Heart left ventricle (tissue), 16 donors: ENCODE measurements at regions not wholly inside any gene's neighbourhood (a gene's known extent, or its start where the extent isn't known, plus 50 kb on each side); places are given as distances from the start of the nearest gene placed in this dataset.
A peak's percentile ranks its signal among the peaks of the same experiment; 100 is the strongest.

Source experiments
- ATAC-seq, 4 donors: fragments of 200-7000 bp; cut with Tn5 transposase; one replicate each; pipeline ENCODE4 v1.9.1; 2020 to 2022; ENCODE audit warnings: moderate library complexity in 4 of 4, mild to moderate bottlenecking in 3 of 4, moderate number of reproducible peaks in 1 of 4
- DNase-seq, 5 donors: peaks; one replicate each; pipeline ENCODE4 v3.0.0-alpha.2; 2020
- H3K27ac ChIP-seq, 12 donors: fragments of 200-600 bp; sonication (generic) in 4 of 12; one replicate each; pipeline versions ENCODE4 v1.5.0 to v1.8.0; 2016 to 2022; ENCODE audit warnings: mild to moderate bottlenecking in 2 of 12
- H3K27me3 ChIP-seq, 9 donors: fragments of 200-600 bp; sonication (generic) in 2 of 9; one replicate each; pipeline versions ENCODE4 v1.5.1 to v1.8.0; 2016 to 2022; ENCODE audit warnings: mild to moderate bottlenecking in 3 of 9
- H3K36me3 ChIP-seq, 9 donors: fragments of 200-600 bp; sonication (generic) in 2 of 9; one replicate each; pipeline versions ENCODE4 v1.5.0 to v1.8.0; 2018 to 2022; ENCODE audit warnings: mild to moderate bottlenecking in 2 of 9
- H3K4me1 ChIP-seq, 12 donors: fragments of 200-600 bp; sonication (generic) in 4 of 12; one replicate each; pipeline versions ENCODE4 v1.5.0 to v1.8.0; 2016 to 2022; ENCODE audit warnings: mild to moderate bottlenecking in 3 of 12
- H3K4me3 ChIP-seq, 12 donors: fragments of 200-600 bp; sonication (generic) in 4 of 12; one replicate each; pipeline versions ENCODE4 v1.5.0 to v1.8.0; 2017 to 2022; ENCODE audit warnings: mild to moderate bottlenecking in 9 of 12, moderate library complexity in 4 of 12
- H3K9me3 ChIP-seq, 12 donors: fragments of 200-600 bp; sonication (generic) in 4 of 12; one replicate each; pipeline versions ENCODE4 v1.5.0 to v1.8.0; 2016 to 2022; ENCODE audit warnings: mild to moderate bottlenecking in 1 of 12
- POLR2A ChIP-seq, 2 donors: fragments of 450-650 bp; IDR thresholded peaks; one replicate each; pipeline ENCODE4 v1.6.1; 2017; ENCODE audit warnings: antibody characterized with exemption in 2 of 2, mild to moderate bottlenecking in 2 of 2, moderate library complexity in 2 of 2
- WGBS, 4 donors: extraction: QIAGEN DNeasy Blood & Tissue Kit in 2 of 4; methylation state at CpG; one replicate each; pipeline versions ENCODE4 v1.1.5 to v1.1.7; 2013 to 2018; 5-methylcytosine and 5-hydroxymethylcytosine counted together
- intact Hi-C, 10 donors: fragments of 100-400 bp; cut with DNase I; formaldehyde crosslinking; loops; one replicate each; pipeline versions ENCODE4 v1.11.1 to v1.14.2; 2022
- TF ChIP-seq, protein P1 (sequence below), 12 donors: fragments of 200-600 bp; sonication (generic) in 4 of 12; IDR thresholded peaks; one replicate each; pipeline versions ENCODE4 v1.5.0 to v1.8.0; 2018 to 2022; ENCODE audit warnings: antibody characterized with exemption in 12 of 12, mild to moderate bottlenecking in 5 of 12
- donor health status: ischemic (EF 13 %, LVEDD 7.1; RV severe dilation, severe dysfunction).
- donor health status: healthy with polysubstance abuse.
- donor health status: DM: no; HTN: yes; CAD: no.
- donor health status: DM: no; HTN: no; CAD: no.
- donor health status: ischemic (EF 25% LVEDD 6.9; RV normal size, moderate dysfunction).
- donor health status: ischemic (EF 25% LVEDD 5.7; RV mildly dilated, moderate dysfunction).
- donor health status: healthy.
- donor health status: DM: yes; HTN: yes; CAD: no.
- donor health status: ischemic (EF 35%, LVEDD 5.7; RV mildly dilated, moderate dysfunction).
- donor health status: nonischemic (EF 11% LVEDD 7.7; RV severe dilation, severe dysfunction).
- donor health status: DM: yes; HTN: yes; CAD: no.
- donor health status: PGD.
- donor health status: ischemic (EF 29% LVEDD 5.4; RV normal size, mild dysfunction).
- donor health status: nonischemic (EF 23%, LVEDD 6.1; RV moderate dilation, normal function).

DNA sequence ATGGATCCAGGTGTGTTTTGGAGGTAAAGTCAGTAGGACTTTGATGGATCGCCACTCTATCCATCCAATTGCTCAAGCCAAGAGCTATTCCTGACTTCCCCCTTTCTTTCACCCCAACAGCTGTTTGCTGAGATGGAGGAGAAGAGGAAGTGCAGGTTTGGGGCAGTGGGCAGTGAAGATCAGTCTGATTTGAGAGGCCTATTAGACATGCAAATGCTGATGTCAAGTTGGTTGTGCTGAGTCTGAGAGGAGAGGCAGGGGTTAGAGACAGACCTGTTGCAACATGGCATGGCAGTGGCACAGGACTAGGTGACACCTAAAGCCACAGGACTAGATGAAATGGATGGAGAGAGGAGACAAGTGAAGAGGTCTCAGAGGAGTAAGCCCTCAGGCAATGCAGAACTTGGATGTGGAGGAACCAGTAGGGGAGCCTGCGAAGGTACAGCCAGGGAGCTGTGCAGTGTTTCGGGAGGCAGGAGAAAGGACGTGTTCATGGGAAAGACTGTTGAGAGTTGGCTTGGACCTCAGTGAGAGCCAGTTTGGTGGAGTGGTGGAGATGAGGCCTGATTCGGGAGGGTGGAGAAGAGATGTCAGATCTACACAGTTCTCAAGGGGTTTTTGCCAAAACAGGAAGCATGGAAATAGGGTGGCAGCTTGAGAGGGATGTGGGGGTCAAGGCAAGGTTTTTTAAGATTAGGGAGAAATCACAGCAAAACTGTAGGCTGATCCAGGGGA lies 175.0 kb downstream of the MACROH2A1 start:
- Histone ChIP-seq H3K36me3 (no peaks in the 10 kb centered on the region), H3K9me3 (no peaks in the 10 kb centered on the region), H3K4me1 (peaks cover 0 to 9% (median 0%) of the 10 kb centered on the region in 12 donors), H3K4me3 (no peak overlapping the region), H3K27ac (no peak overlapping the region), H3K27me3 (no peaks in the 10 kb centered on the region)
- DNase-seq (peak in 1 of 5 donors; percentile 10), ATAC-seq (no peak)
- intact Hi-C loops: no loop called here
- TF ChIP-seq POLR2A (IDR thresholded peaks at IDR 0.05): no peak
- TF ChIP-seq, protein P1, sequence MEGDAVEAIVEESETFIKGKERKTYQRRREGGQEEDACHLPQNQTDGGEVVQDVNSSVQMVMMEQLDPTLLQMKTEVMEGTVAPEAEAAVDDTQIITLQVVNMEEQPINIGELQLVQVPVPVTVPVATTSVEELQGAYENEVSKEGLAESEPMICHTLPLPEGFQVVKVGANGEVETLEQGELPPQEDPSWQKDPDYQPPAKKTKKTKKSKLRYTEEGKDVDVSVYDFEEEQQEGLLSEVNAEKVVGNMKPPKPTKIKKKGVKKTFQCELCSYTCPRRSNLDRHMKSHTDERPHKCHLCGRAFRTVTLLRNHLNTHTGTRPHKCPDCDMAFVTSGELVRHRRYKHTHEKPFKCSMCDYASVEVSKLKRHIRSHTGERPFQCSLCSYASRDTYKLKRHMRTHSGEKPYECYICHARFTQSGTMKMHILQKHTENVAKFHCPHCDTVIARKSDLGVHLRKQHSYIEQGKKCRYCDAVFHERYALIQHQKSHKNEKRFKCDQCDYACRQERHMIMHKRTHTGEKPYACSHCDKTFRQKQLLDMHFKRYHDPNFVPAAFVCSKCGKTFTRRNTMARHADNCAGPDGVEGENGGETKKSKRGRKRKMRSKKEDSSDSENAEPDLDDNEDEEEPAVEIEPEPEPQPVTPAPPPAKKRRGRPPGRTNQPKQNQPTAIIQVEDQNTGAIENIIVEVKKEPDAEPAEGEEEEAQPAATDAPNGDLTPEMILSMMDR (IDR thresholded peaks at IDR 0.05): no peak
- WGBS, 4 donors: 69 to 72% (median 71%) methylated on average over 5 of the region's 5 CpGs

DNA sequence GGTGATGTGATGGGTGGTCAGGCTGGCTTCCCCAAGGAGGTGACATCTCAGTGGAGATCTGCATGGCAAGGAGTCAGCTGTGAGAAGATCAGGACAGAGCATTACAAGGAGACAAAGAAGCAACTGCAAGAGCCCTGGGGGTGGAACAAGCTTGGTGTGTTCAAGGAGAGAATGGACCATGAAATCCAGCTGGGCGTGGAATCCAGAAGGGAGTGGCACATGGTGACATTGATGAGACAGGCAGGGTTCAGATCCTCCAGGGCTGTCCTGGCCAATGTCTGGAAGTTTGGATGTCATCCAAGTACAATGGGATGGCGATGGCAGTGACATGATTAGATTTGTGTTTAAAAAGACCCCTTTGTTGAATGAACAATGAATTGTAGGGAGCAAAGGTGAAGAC lies 175.6 kb downstream of the MACROH2A1 start:
- DNase-seq (peak in 1 of 5 donors; percentile 6), ATAC-seq (no peak)
- Histone ChIP-seq H3K4me1 (peaks cover 0 to 9% (median 0%) of the 10 kb centered on the region in 12 donors), H3K36me3 (no peaks in the 10 kb centered on the region), H3K9me3 (no peaks in the 10 kb centered on the region), H3K27me3 (no peaks in the 10 kb centered on the region), H3K27ac (no peak overlapping the region), H3K4me3 (no peak overlapping the region)
- TF ChIP-seq, protein P1 (IDR thresholded peaks at IDR 0.05): no peak
- WGBS, 4 donors: 66 to 73% (median 70%) methylated on average over 2 of the region's 2 CpGs
- intact Hi-C loops: no loop called here

- DNase-seq (peak in 1 of 5 donors; percentile 4), ATAC-seq (no peak)
- intact Hi-C loops: no loop called here
- WGBS, 4 donors: 83 to 88% (median 84%) methylated on average over 3 of the region's 3 CpGs
- no peaks in the 10 kb centered on the region for H3K9me3 ChIP-seq
- no peak overlapping the region for H3K27ac ChIP-seq
- H3K36me3 ChIP-seq: no peaks in the 10 kb centered on the region
- H3K4me1 ChIP-seq: peaks cover 0 to 9% (median 0%) of the 10 kb centered on the region in 12 donors
- TF ChIP-seq POLR2A (IDR thresholded peaks at IDR 0.05): no peak
- TF ChIP-seq, protein P1 (IDR thresholded peaks at IDR 0.05): no peak
- no peak overlapping the region for H3K4me3 ChIP-seq
- no peaks in the 10 kb centered on the region for H3K27me3 ChIP-seq
These were observed 176.3 kb downstream of the MACROH2A1 start for GRCh38 chr5:135222771-135223170.

GRCh38 chr5:135222171-135222681 lies 176.8 kb downstream of the MACROH2A1 start:
- Histone ChIP-seq H3K4me3 (no peak overlapping the region), H3K27ac (no peak overlapping the region), H3K36me3 (no peaks in the 10 kb centered on the region), H3K4me1 (peaks cover 0 to 9% (median 0%) of the 10 kb centered on the region in 12 donors), H3K9me3 (no peaks in the 10 kb centered on the region), H3K27me3 (no peaks in the 10 kb centered on the region)
- no peak for TF ChIP-seq POLR2A (IDR thresholded peaks at IDR 0.05)
- TF ChIP-seq, protein P1 (IDR thresholded peaks at IDR 0.05): no peak
- peak in 3 of 4 donors; percentile 11 to 57 (median 23) for ATAC-seq
- DNase-seq: peak in 2 of 5 donors; percentile 2 to 9
- intact Hi-C loops: no loop called here
- 89 to 96% (median 94%) methylated on average over 3 to 4 of the region's 4 CpGs for WGBS, 4 donors
